GM18861 (cell line): ENCODE measurements at regions not wholly inside any gene's neighbourhood (a gene's known extent, or its start where the extent isn't known, plus 50 kb on each side); places are given as distances from the start of the nearest gene placed in this dataset.
"Not testable (repeated sequence)": the region's sequence is repeated elsewhere in the genome, so short reads cannot be mapped to it uniquely, and the experiment has no call there.

ENCODE experiments used
- ATAC-seq: cut with Tn5 transposase; IDR thresholded peaks from one replicate; pipeline ENCODE4 v1.9.1; 2021; ENCODE audit not compliant: unreplicated experiment

DNA sequence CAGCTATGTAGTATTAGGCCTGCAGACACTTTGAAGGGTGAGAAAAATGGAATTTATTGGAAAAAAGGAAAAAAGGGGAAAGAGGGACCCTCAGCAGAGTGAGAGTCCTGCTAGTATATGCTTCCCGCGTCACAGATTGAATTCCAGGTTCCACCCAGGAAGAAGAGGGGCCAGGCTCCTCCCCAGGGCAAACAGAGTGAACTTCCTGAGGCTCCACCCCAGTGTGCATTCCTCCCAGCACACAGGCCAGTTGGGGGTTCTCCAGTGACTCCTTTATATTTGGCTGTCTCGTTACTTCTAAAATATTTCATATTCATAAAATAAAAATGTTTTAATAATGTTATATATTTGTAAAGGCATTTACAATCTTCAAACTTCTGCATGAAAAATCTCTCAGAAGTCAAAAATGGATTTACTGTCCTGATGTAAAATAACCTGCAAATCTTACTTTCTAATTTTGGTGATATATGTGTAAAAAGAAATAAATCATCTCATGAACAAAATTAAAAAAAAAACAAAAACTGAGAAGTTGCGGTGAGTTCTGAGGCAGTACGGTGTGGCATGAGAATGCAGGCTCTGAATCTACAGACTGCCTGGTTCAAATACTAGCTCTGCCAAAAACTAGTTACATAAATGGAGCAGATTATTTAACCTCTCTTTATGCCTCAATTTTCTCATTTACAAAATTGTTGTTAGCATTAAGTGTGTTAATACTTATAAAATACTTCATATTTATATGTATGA is 175.8 kb upstream of the P2RY1 start:
- no peak for ATAC-seq

DNA sequence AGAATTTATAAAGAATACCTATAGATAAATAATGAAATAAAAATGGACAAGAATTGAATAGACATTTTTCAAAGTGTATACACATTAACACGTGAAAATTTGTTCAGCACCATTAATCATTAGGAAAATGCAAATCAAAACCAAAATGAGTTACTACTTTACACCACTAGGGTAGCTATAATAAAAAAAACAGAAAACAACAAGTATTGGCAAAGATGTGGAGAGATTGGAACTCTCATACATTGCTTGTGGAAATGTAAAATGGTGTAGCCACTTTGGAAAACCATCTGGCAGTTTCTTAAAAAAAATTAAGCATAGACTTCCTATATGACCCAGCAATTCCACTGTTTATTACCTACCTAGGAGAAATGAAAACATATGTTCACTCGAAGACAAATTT is 172.8 kb upstream of the P2RY1 start:
- ATAC-seq = no peak

DNA sequence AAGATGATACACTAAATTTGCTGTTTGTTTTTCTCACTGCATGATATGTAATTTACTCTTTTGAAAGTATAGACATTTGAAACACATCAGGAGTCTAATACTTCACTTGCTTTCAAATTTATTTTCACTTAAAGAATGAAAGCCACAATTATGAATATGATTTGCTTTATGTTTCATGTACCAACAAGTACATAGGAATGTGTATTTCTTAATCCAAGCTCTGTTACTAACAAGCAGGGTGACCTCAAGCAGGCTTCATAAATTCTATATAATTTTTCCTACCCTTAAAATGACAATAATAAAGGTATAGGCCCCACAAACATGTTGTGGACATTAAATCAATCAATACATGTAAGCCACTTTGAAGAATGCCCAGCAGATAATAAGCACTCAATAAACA is 170.2 kb upstream of the P2RY1 start:
- no peak for ATAC-seq

DNA sequence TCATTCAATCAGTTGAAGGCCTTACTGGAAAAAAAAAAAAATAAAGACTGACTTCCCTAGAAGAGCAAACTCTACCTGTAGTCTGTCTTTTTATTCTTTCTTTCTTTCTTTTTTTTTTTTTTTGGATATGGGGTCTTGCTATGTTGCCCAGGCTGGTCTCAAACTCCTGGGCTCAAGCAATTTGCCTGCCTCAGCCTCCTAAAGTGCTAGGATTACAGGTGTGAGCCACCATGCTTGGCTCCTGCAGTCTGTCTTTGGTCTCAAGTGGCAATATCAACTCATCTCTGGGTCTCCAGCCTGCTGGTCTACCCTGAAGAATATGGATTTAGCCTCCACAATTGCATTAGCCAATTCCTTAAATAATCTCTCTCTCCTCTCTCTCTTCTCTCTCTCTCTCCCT is 167.7 kb upstream of the P2RY1 start:
- no peak for ATAC-seq

DNA sequence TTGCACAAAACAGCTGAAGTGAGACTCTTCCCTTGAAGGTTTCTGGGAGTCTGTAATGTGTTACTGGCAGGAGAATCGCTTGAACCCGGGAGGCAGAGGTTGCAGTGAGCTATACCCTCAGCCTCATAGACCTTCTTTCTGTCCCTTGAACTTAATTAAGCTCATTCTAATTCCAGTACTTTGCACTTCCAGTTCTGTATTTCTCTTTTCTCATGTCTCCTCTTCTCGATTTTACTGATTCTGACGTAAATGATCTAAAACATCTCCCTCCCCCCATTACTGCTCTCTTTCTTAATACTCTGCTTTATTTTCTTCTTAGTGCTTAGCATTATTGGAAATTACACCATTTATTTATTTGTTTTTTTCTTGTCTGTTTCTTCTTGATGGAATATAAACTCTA is 165.4 kb upstream of the P2RY1 start:
- ATAC-seq = no peak

DNA sequence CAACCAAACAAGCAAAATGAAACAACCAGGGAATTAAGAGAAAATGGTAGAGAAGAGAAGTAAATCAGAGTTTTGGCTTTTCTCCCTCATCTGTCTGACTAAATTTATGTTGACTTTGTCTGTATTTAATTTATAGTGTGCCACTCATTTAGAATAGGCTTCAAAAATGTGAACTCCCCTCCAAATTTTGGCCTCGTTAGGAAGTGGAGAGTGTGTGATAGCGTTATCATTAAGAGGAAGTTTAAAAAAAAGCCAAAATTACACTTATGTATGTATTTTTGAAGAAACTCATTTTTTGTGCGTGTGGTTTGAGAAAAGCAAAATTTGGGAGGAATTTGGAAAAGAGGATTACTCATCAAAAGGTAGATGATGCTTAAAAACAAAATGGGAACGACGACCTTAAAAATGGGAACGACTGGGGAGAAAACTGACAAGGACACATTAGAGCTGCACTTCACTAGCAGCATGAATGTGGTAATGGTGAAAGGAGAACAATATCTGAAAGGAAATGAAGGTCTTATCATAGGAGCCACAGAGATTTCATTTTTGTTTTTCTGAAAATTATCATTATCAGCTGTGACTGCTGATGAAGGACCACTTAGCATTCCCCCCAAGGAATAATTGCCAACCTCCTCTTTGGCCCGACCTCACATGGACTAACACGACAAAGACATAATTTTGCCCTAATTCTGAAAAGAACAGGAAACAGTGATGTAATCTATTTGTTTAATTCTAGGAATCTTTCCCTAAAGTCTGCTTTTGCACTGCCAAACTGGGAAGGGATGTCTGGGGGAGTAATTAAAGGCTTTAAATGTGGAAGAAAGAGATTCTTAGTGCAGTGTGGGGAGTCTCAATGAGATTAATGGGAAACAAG is 163.2 kb upstream of the P2RY1 start:
- ATAC-seq = no peak

DNA sequence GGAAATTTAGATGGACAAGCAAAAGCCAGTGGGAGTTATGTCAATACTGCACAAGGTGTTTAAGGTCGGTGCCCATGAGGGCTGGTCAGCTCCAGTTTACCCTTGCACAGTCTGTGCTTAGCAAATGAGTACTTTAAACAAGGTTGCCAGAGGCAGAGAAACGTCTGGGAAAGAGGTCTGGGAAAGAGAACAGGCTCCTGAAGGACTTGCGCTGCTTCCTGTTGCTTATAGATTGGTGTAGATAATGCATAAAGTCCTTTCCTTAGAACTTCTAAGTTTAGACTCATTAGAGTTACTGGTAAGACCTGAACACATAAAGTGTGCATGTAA is 162.6 kb upstream of the P2RY1 start:
- ATAC-seq = no peak

DNA sequence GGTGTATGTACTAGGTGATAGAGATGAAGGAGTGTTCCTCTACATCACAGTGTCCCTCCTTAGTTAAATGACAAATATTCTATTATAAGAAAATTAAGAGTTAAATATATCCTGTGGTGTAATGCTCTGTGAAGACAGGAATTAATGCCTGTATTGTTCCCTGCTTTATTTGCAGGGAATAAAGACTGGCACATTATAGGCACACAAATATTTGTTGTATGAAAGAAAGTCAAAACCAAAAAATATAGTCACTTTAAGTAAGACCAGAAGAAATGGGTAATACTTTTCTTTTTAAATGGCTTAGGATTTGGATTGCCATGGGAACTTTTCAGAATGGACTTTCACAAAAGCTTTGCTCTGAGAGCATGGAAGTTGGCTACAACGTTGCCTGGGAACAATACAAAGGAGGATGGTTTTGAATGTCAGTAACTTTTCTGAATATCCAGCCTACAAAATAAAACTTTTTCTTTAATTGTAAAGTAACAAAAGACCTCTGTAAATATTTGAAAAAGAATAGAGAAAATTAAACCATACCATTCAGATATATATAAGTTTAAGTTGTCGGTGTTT is 158.0 kb upstream of the P2RY1 start:
- no peak for ATAC-seq

DNA sequence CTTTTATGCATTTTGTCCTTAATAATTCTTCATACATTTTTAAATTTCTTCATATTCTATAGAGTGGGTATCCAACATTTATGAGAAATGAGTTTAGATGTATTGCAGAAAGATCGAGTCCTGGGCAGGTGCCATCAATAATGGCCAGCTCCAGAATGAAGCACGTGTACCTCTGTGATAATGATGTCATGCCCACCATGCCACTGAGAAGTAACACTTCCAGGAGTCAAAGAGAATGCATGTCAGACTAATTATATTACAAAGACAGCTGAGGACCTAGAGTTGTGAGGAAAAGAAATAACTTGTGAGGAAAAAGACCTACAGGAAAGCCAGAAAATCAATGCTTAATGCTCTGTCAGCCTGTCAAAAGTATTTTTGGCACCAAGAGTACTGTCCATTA is 157.4 kb upstream of the P2RY1 start:
- ATAC-seq = no peak

DNA sequence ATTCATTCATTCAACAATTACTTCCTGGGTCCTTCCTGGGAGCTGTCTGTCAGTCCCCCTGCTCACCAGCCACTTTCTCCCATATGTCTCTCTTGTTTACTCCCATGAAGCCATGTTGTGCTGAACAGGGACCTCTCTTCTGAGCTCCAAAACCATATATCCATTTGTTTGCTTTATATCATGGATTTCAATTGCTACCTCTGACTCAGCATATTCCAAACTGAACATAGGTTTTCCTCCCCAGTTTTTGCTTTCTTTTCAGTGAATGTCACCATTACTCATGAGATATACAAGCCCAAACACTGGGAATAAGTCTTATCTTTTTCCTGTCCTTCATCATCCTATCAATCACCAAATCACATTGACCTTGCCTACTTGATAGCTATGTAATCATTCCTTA is 152.5 kb upstream of the P2RY1 start:
- ATAC-seq = no peak

DNA sequence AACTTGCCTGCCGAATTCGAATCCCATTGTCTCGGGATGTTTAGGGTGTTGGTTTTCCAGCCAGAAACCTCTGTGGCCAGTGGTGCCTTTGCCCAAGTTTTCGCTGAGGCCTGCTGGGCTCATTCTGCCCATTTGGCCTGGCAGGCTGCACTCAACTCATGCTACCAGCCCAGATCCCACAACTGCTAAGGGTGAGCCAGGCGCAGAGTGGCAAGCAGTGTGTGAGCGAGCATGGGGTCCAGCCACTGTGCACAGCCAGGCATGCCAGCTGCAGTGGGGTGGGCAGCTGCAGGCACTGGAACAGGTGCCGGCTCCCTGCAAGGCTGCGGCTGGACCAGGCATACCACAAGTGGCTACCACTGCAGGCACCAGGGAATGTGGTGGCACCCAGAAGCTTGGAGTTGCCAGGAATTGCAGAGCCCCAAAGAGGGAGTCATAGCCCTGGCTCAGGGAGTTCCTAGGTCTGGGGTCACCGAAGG is 151.4 kb upstream of the P2RY1 start:
- ATAC-seq = no peak

DNA sequence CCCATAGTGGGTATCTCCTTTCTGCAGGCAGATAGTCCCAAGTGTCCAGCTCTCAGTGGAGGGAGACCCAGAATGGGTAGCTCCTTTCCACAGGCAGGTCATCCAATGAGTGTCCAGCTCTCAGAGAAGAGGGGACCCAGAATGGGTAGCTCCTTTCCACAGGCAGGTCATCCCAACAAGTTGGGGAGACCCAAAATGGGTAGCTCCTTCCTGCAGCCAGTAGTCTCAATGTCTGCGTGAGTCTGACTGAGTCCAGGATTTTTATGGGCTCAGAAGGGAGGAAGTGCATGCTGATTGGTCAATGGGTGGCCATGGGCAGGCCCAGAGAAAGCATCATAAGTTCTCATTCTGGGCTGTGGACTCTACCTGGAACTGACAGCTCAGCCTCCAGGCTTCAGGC is 150.7 kb upstream of the P2RY1 start:
- no peak for ATAC-seq

DNA sequence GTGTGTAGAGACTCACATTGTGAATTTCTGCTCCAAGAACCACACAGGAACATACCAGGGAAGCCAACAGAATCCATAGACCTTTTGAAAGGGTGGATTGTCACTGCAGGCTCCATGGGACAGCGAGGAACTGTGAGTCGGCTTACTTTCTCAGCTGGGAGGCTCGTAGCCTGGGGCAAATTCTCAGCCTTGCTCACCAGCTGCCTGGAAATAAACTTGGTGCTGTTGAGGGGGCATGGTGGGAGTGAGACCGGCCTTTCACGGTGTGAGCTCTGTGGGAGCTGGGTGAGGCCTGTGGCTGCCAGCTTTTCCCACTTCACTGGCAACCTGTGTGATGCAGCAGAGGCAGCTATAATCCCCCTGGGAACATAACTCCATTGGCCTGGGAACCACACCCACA is 146.6 kb upstream of the P2RY1 start:
- no peak for ATAC-seq

DNA sequence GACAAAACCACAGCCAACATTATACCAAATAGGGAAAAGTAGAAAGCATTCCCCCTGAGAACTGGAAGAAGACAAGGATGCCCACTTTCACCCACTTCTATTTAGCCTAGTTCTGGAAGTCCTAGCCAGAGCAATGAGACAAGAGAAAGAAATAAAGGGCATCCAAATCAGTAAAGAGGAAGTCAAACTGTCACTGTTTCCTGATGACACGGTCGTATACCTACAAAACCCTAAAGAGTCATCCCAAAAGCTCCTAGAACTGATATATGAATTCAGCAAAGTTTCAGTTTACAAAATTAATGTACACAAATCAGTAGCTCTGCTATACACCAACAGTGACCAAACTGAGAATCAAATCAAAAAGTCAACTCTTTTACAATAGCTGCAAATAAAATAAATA is 142.6 kb upstream of the P2RY1 start:
- not testable (repeated sequence) for ATAC-seq

DNA sequence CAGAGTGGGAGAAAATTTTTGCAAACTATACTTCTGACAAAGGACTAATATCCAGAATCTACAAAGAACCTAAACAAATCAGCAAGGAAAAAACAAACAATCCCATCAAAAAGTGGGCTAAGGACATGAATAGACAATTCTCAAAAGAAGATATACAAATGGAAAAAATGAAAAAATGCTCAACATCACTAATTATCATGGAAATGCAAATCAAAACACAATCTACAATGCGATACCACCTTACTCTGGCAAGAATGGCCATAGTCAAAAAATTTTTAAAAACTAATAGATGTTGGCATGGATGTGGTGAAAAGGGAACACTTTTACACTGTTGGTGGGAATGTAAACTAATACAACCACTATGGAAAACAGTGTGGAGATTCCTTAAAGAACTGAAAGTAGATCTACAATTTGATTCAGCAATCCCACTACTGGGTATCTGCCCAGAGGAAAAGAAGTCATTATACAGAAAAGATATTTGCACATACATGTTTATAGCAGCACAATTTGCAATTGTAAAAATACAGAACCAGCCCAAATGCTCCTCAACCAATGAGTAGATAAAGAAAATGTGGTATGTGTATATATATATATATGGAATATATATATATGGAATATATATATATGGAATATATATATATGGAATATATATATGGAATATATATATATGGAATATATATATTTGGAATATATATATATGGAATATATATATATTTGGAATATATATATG is 141.2 kb upstream of the P2RY1 start:
- not testable (repeated sequence) for ATAC-seq

DNA sequence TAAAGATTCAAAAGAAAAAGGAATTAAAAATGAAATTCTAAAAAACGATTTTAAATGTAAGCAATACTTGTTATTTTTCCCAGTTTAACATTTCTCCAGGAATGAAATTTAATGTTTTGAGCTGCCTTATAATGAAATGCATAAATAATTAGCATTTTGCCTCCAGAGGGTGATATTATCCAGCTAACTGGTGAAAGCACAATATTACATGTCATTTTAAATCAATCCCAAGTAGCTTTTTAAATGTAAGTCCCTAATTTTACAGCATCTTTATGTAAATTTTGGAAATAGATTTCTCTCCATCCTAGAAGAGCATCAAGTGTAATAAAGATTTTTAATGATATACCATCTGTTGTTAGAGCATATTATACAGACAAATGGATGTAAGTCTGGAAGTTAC is 139.1 kb upstream of the P2RY1 start:
- no peak for ATAC-seq

DNA sequence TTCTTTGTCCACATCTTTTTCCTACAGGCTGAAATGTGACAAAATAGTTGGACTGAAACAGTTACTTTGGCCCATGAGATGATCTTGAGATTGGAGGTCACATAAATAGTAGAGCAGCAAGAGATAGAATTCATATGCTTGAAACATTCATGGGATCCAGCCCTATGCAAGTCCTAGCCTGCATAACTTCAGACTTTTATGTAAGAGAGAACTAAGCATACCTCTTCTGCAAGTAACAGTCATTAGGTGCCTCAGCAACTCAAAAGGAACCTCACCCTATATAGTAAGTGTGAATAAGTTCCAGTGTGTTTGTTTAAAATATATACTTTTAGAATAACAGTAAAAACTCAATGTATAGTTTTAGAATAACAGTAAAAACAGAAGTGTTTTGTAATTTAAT is 138.0 kb upstream of the P2RY1 start:
- ATAC-seq = no peak

DNA sequence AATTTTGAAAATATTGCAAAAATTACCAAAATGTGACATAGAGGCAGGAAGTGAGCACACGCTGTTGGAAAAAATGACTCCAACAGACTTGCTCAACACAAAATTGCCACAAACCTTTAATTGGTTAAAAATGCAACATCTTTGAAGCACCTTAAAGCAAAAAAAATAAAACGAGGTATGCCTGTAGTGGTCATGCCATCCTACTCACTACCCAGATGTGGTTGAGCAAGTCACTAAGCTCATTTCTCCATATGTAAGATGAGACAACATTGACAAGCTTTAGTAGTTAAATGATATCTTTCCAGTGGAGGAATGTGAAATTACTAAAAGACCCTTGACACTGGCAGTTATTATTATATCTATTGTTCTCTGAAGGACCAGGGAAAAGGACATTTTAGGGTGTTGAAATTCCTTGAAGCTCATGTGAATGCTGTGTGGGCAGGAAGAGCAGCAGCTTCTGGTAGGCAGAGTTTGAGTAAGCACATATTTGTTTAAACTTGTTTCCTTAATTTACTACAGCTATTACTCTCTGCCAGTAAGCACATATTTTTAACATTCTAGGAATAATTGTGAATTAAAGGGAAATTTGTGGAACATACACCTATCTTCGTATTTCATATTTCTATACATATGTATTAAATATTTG is 131.6 kb upstream of the P2RY1 start:
- no peak for ATAC-seq

DNA sequence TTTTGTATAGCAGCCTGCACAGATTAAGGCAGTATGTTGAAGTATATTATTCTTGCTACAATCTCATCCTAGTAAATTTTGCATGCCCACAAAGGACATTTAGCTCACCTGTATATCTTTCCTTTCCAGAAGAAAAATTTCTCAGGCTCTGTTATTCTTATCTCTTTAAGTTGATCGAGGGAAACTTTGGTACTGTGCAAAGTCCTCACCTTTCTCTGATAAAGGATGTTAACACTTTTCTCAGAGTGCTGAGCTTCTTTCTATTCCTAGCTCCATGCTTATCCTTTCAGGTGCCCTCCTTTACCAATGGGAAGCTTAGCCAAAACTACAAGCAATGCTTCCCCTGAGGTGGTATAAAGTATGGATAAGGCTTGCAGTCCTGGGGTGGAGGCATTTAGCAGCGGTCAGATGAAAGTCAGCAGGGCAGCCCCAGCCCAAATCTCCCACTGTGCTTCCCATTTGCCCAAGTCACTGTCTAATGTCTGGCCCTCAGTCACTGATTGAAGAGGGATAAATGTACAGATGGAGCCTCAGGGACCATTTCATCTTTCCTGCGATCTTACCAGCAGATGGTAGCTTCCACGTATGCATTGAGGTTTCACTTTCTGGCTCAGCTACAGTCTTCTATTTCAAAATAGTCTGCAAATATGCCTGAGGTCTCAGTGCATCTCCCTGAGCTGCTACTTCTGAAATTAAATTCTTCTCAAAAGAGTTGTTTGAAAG is 127.8 kb upstream of the P2RY1 start:
- ATAC-seq = no peak

DNA sequence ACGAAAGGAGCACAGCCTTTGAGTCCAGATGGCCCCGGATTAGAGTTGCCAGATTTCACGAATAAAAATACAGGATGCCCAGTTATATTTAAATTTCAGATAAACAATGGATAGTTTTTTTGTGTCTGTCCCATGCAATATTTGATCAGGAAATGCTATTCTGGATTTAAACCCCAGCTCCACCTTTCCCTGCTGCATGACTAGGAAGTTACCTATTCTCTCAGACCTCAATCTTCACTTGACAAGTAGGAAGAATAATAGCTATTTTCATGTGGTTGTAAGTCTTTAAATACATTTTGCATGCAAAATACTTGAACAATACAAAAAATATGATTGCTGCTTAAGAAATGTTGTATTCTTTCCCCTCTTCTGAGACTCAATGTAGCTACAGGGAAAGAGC is 125.3 kb upstream of the P2RY1 start:
- ATAC-seq = no peak
